Activated effector memory CD4-positive, alpha-beta T cell treated with anti-CD3 and anti-CD28 coated beads, Interleukin-2, amount 50 U/mL, for 16 hours (primary cell): ENCODE measurements at regions not wholly inside any gene's neighbourhood (a gene's known extent, or its start where the extent isn't known, plus 50 kb on each side); places are given as distances from the start of the nearest gene placed in this dataset.
"Not testable (repeated sequence)": the region's sequence is repeated elsewhere in the genome, so short reads cannot be mapped to it uniquely, and the experiment has no call there.

Experiments used
- DNase-seq: peaks from one replicate; pipeline ENCODE4 v3.0.0-alpha.2; 2020

GRCh38 chrY:12360496-12360895 lies 340.5 kb upstream of the USP9Y start:
- no peak for DNase-seq

- no peak for DNase-seq
Observed at GRCh38 chrY:12365311-12365910, 335.6 kb upstream of the USP9Y start.

GRCh38 chrY:12374588-12374987 lies 326.4 kb upstream of the USP9Y start:
- not testable (repeated sequence) for DNase-seq

- not testable (repeated sequence) for DNase-seq
Observed at GRCh38 chrY:12391655-12392559, 309.1 kb upstream of the USP9Y start.

- no peak for DNase-seq
Observed at GRCh38 chrY:12393190-12393589, 307.8 kb upstream of the USP9Y start.

- DNase-seq = not testable (repeated sequence)
Observed at GRCh38 chrY:12395381-12396120, 305.5 kb upstream of the USP9Y start.

GRCh38 chrY:12403916-12404315 lies 297.1 kb upstream of the USP9Y start:
- DNase-seq = no peak

GRCh38 chrY:12408236-12408635 lies 292.8 kb upstream of the USP9Y start:
- no peak for DNase-seq

- DNase-seq = no peak
Observed at GRCh38 chrY:12410696-12411095, 290.3 kb upstream of the USP9Y start.

- DNase-seq = no peak
Observed at GRCh38 chrY:12421072-12421787, 279.8 kb upstream of the USP9Y start.

- DNase-seq = no peak
Observed at GRCh38 chrY:12421788-12422124, 279.3 kb upstream of the USP9Y start.

GRCh38 chrY:12422536-12422935 lies 278.5 kb upstream of the USP9Y start:
- no peak for DNase-seq

- DNase-seq = no peak
Observed at GRCh38 chrY:12423416-12424252, 277.4 kb upstream of the USP9Y start.

- DNase-seq = no peak
Observed at GRCh38 chrY:12425506-12425905, 275.5 kb upstream of the USP9Y start.

- no peak for DNase-seq
Observed at GRCh38 chrY:12427361-12427760, 273.7 kb upstream of the USP9Y start.

- no peak for DNase-seq
Observed at GRCh38 chrY:12431546-12431945, 269.5 kb upstream of the USP9Y start.

- not testable (repeated sequence) for DNase-seq
Observed at GRCh38 chrY:12438823-12439222, 262.2 kb upstream of the USP9Y start.

- no peak for DNase-seq
Observed at GRCh38 chrY:12444200-12444599, 256.8 kb upstream of the USP9Y start.

- DNase-seq = not testable (repeated sequence)
Observed at GRCh38 chrY:12446486-12447265, 254.4 kb upstream of the USP9Y start.

GRCh38 chrY:12448561-12448960 lies 252.5 kb upstream of the USP9Y start:
- not testable (repeated sequence) for DNase-seq

- not testable (repeated sequence) for DNase-seq
Observed at GRCh38 chrY:12453318-12453717, 247.7 kb upstream of the USP9Y start.
